NCI-H1105 treated with DMSO at 0.1 percent for 48 hours (cell line): ENCODE measurements at regions not wholly inside any gene's neighbourhood (a gene's known extent, or its start where the extent isn't known, plus 50 kb on each side); places are given as distances from the start of the nearest gene placed in this dataset.

Experiments used
- DNase-seq: peaks from one replicate; lab custom pipeline; 2025; lab: John Stamatoyannopoulos, UW

DNA sequence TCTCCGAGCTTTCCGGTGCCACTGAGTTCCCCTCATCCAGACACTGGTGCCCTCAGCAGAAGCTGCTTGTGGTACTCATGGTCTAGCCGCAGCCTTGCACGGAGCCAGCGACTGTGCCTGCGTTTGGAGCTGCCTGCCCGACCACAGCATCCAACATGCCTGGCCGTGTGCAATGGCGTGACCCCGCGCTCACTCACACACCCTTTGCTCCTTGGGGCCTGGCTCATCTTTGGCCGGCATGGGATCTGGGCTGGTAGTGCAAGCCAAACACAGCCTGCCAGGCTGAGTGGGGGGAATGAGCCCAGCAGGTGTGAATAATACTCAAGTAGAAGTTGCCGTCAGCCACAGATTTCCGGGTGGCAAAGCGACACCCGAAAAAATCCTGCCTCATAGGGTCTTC is 1178.7 kb upstream of the GBE1 start:
- DNase-seq = no peak

DNA sequence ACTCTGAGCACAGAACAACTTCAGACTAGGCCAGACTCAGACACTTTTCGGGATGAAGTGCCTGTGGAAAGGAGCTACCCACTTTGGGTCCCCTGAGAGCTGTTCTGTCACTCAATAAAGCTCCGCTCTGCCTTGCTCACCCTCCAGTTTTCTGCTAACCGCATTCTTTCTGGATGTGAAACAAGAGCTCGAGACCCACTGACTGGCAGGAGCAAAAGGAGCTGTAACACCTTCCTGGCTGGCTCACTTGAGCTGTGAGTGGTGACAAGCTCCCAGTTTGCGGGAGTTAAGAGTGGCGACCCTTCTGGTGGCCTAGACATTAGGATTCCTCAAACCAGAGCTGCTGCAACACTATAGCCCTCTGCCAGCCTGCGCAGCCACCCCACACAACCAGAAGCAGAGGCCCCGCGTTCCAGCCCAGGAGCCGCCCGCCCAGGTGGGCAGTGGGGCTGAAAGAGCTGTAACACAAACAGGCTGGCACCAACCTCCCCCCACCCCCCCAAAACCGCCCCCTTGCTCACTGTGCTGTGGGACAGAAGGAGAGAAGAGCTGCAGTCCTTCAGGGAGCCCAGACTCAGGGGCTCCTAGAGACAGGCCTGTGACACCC is 1178.1 kb upstream of the GBE1 start:
- DNase-seq = no peak

DNA sequence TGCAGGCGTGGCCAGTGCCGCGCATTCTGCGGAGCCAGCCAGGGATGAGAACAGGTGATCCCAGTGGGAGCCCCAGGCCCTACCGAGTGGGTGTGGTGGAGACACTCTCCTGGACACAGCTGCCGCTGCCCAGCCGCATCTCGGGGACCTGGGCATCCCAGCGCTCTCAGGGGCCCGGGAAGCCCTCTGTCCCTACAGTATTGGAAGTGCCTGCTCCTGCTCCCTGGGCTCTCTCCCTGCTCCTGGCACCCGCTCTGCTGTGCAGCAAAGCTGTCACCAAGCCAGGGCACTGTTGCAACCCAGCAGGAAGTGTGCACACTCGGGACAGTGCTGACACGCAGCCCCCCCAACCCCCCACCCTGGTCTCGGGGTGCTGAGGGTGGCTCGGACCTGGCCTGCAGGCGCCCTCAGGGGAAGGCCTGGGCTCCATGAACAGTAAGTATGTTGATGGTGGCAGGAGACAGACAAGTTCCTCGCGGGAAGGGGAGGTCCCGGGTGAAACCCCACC is 1177.4 kb upstream of the GBE1 start:
- DNase-seq = no peak

DNA sequence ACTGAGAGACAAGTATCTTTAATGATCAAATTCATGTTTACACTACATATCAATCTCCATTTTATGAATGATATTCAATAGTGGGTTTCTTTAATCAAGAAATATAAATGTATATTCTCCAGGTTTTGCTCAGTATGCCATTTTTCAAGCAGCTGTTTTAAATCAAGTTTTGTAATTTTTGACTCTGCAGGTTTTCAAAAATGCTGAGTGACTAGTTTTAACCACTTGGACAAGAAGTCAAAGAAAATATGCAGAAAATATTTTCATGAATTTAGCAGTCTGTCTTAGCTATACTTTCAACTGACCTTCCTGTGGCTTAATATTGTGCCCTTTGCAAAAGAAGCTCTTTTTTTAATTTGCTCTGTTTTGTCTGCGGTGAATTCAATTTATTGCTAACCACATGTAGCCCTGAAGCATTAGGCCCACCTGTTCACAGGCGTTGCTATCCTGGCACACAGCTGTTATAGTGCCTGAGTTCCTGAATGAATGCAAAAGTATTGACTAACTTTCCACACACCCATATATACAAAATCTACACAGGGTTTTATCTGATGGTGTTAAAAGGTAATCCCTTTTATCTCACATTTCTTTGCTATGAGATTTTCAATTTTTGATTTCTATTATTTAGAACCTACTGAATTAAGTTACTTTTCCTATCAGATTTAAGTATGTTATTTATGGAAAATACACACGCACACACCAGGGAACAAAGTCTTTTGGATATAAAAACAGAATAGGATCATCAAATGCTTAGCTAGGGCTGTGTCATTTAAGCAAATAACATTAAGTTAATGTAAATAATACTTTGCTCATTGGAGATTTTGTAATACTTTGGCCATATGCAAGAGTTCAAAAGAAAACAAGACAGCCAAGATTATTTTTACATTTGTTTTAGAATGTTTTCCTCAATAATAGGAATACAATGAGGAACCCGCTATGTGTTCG is 1166.1 kb upstream of the GBE1 start:
- DNase-seq = no peak

DNA sequence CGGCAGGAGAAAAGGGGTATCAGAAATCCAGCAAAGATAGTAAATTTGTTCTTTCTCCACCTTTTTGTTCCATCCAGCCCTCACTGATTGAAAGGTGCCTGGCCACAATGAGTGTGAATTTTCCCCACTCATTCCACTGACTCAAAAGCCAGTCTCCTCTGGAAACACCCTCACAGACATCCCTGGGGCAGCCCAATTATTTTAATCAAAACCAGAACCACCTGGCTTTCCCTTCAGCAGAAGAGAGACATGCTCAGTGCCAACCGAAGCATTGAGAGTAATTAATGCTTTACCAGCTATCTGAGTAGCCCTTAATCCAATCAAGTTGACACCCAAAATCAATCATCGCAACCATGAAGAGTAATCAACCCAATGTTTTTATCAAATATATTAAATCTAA is 1129.6 kb upstream of the GBE1 start:
- no peak for DNase-seq

DNA sequence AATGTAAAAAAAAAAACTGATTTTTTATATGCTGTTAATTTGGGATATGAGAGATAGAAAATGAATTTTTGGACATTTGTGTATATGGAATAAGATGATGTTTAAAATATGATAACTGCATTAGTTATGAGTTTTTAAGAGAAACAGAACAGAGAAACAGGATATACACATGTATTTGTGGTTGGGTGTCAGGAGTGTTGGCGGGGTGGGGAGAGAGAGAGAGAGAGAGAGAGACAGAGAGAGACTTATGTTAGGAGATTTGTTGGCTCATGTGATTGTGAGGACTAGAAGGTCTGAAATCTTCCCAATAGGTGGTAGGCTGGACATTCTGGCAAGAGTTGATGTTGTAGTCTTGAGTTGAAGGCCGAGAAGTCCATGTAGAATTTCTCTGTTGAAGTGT is 1121.6 kb upstream of the GBE1 start:
- DNase-seq = no peak

DNA sequence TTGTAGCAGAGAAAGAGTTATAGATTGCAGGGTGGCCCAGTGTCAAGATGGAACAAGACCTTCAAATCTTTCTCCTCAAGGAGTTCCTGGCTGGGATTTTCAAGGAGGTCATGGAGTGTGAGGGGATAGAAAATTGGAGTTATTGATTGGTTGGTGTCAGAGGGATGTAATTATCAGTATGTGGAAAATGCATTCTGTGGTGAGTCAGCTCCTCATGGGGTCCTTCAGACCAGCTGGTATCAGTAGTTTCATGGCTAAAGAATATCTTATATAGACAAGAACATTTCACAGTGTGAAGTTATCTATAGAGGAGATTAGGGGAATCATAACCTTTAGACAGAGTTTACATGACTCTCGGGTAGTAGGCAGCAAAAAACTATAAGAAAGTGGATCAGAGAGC is 1114.0 kb upstream of the GBE1 start:
- no peak for DNase-seq

DNA sequence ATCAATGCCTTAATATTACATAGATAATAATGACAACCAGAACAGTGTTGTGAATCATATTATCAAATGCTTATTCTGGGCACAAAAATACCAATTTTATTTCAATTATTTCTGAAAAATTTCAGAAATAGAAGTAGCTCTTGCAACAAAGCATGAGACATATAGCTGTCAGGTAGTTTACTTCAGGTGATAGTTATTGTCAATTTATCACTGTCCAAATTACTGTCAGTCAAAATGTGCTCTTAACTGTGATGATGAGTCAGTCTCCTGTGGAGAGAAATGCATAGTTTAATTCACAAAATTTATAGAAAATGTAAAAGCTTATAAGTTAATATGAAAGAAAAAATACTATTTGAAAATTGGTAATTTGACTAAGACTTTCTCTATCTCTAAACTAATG is 1078.4 kb upstream of the GBE1 start:
- DNase-seq = no peak

DNA sequence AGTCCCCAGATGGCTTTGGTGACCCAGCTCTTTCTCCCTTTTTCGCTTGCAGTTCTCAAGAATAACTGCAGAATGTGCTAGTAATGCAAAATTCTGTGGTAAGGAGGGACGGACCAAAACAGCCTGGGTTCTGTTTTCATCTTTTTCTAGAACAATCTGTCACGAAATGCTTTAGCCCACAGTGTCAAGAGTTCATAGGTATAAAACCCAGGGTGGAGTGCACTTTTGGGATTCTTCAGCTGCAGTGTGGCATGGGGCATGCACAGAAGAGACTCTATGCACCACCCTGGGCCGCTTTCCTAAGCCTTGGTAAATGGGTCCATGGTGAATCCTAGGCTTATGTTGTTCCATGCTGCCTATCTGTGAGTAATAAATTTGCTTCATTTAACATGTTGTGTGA is 1072.7 kb upstream of the GBE1 start:
- DNase-seq = no peak

DNA sequence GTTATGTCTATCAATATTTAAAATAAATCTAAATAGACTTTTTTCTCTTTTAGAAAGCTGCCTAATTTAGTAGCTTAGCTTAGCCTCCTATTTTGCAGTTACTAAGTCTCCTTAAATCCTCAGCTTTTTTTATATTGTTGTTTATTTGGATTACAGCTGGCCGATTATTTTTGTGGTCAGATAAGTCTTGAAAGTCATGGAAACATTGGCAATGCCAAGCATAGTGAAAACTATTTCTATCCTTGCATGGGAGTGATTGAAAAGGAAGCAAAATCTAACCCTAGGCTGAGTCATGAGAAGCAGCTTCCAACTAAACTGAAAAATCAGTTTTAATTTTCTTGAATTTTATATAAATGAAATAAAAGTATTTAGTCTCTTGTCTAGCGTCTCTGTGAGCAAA is 1063.0 kb upstream of the GBE1 start:
- no peak for DNase-seq

DNA sequence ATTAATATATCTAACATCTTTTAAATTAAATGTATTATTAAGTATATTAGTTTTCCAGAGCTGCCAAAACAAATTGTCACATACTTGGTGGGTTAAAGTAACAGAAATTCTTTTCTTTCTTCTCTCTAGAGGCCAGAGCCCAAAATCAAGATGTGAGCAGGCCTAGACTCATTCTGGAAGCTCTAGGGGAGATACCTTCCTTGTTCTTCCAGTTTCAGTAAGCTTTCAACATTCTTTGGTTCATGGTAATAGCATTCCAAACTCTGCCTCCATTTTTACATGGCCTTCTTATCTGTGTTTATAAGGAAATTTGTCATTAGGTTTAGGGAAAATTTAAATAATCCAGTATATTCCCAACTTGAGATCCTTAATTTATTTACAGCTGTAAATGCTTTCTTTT is 1054.6 kb upstream of the GBE1 start:
- DNase-seq = no peak

DNA sequence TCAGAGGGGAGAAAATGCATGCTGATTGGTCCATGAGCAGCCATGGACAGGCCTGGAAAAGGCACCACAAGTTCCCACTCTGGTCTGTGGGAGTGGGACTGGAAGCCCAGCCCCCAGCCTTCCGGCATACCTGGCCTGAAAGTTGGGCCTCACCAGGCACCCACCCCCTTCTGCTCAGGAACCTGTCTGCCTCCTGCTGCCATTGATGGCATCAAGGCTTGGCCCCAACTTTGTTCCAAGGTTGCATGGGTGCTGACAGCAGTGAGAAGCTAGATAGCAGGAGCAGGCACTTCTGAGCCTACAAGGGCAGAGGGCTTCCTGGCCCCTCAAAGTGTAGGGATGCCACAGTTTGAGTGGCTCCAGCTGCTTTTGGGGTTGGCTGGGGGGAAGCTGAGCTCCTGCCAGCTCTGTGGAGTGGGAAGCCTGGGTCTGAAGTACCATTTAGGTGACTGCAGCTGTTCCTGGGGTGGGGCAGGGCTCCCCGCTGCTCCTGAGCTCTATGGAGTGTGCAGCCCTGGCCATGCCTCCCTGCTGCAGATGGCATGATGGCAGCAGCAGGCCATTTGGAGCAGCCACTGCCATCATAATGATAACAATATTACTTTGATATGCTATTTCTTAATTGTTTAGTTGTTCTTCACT is 1054.1 kb upstream of the GBE1 start:
- no peak for DNase-seq

DNA sequence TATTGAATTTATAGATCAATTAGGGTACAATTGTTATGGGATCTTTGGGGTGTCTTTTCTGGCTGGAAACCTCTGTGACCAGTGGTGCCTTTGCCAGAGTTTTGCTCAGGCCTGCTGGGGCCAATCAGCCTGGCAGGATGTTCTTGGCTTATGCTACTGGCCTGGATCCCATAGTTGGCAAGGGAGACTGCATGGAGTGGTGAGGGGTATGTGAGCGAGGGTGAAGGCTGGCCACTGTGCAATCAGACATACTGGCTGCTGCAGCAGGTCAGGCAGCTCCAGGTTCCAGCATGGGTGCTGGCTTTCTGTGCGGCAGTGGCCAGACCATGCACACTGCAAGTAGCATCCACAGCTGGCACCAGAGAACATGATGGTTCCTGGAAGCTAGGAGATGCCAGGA is 1053.2 kb upstream of the GBE1 start:
- DNase-seq = no peak

DNA sequence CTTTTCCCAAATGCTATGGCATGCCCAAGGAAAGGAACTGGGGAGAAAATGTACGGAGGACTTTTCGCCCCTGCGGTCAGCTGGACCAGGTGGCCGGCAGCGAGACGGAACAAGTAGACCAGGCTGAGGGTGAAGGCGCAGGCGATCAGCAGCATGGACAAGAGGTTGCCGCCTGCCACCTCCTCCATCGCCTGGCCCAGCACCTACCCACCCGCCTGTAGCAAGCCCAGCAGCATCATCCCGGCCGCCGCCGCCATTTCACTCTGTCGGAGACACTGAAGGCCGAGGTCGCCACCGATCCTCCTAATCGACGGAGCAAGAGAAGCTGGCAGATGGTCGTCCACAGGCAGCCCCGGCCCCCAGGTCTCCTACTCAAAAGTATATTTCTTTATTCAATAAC is 1046.3 kb upstream of the GBE1 start:
- no peak for DNase-seq

DNA sequence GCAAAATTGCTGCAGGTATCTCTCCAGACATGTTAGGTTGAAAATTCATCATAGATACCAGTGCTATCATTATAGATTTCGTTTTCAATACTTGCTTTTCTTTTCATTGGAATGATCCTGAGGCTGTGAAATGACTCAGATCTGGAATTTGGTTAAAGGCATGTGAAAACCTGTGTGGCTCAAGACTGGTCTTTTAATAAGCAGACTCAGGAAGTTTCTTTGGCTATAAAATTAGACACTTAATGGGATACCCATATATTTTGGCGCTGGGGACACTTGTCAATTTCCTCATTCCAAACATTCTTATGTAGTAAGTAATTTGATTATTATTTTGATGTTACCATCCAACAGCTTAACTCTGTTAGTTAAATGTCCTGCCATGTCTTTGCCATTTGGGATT is 1041.1 kb upstream of the GBE1 start:
- no peak for DNase-seq

DNA sequence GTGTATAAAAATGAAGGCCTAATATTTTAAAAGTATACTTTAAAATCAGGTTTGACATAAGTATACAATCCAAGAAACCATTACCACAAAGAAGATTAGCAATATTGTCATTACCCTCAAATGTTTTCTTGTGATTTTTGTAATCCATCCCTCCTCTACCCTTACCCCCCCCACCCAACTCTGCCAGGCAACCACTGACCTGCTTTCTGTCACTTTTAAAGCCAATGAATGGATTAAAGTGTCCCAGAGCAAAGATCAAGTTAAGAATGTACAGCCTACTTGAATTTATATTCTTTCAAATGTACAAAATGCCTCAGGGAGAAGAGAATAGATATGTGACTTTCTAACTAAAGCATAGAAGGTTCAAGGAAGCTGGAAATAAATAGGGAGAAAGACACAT is 1038.8 kb upstream of the GBE1 start:
- DNase-seq = no peak

DNA sequence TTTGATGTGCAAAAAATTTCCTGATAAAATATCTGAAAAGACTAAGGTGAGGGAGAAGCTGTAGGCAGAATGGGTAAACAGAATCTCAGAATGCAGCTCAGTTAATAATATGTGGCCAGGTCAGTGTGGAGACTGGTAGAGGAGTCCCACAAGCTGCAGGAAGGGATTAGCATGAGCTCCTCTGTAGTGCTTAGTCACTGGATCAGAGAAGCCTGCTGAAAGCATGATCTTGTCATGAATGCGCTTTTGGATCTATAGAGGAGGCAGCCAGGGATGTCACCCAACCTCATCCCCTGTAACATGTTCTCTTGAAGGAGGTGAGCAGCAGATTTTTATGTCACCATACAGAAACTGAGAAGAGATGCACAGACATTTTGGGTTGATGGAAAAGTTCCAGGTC is 1035.3 kb upstream of the GBE1 start:
- no peak for DNase-seq

DNA sequence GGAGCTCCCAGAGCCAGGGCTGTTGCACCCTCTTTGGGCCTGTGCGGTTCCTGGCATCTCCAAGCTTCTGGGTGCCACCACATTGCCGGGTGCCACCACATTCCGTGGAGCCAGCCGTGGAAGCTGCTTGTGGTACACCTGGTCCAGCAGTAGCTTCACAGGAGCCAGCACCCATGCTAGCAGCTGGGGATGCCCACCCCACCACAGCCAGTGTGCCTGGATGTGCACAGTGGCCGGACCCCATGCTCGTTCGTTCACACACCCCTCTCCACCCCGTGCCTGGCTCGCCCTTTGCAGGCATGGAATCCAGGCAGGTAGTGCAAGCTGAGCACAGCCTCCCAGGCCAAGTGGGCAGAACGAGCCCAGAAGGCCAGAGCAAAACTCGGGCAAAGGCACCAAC is 1029.8 kb upstream of the GBE1 start:
- no peak for DNase-seq

DNA sequence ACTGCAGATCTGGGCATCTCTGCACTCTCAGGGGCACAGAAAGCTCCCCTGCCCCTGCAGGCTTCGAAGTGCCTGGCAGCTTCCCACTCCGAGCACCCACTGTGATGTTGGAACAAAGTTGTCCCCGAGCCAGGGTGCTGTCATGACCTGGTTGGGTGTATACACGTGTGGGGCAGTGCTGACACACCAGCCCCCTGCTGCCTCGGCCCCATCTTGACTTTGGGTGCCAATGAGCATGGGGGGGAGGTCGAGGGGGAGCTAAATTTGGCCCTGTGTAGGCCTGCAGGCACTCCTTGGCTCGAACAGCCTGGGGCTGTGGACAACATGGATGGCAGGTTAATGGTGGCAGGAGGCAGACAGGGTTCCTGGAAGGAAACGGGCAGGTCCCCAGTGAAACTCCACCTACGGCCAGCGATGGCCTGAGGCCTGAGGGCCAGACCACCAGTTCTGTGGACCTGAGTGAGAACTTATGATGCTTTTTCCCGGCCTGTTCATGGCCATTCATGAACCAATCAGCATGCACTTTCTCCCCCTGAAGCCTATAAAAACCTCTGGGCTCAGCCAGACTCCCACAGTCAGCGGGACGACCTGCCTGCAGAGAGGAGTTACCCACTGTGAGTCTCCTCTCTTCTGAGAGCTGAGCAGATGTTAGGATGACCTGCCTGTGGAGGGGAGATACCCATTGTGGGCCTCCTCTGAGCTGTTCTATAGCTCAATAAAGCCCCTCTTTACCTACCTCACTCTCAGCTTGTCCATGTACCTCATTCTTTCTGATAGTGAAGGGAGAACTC is 1029.1 kb upstream of the GBE1 start:
- DNase-seq = no peak

DNA sequence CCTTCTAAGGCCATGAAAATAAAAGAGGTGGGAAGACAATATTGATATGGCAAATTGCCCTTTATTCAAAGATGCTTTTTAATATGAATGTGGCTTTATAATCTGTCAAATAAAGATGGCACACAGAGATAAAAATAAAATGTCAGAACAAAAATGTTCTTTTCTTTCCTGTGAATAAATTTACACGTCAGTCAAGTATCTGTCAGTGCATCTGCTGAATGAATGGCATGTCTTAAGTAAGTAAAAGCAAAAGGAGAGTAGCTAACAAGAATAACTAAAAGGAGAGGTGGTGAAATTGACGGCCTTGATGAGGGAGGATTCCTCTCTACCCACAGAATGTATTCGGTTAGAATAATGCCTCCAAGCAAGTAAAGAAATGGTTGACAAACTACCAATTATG is 1021.7 kb upstream of the GBE1 start:
- no peak for DNase-seq

DNA sequence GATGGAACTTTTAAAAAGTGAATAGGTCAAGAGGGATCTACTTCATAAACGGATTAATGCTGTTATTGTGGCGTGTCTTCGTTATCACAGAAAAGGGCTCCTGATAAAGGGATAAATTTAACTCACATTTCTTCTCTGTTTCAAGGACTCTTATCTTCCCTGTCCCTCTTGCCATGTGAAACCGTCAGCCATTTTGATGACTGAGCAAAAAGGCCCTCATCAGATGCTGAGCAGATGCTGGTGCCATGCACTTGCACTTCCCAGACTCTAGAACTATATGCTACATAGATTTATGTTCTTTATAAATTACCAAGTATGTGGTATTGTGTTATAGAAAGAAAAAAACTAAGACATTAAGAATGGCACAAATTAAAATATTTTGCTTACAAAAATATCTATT is 1011.8 kb upstream of the GBE1 start:
- no peak for DNase-seq

DNA sequence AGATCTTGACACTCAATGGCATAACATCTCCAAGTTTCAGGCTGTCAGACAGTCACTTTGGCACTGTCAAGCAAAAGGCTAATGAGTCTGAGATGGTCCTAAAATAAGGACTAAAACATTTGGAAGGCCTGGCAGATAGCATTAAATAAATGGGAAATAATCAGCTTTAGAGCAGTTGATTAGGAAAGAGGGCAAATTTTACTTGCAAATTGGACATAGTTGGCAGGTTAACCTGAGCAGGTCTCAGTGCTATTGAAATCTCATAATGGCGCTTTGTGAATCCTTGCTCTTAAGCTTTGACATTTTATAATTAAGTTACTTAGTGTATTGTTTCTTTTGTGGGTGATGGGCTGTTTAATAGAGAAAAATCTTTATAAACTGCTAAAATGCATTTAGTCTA is 1003.1 kb upstream of the GBE1 start:
- no peak for DNase-seq
